ENCODE measurements at regions not wholly inside any gene's neighbourhood (a gene's known extent, or its start where the extent isn't known, plus 50 kb on each side); places are given as distances from the start of the nearest gene placed in this dataset.
"Not testable (repeated sequence)": the region's sequence is repeated elsewhere in the genome, so short reads cannot be mapped to it uniquely, and the experiment has no call there.

GRCh38 chr3:11914041-11914440, 67.4 kb upstream of the TAMM41 start:
- H3K27me3 ChIP-seq: no peaks in the 10 kb centered on the region

GRCh38 chr3:11914651-11915050, 68.0 kb upstream of the TAMM41 start:
- H3K4me1 ChIP-seq: no peaks in the 10 kb centered on the region
- intact Hi-C loops (cut with DNase I): no loop called here
- H3K27ac ChIP-seq: no peak overlapping the region
- no peak overlapping the region for H3K4me3 ChIP-seq
- H3K27me3 ChIP-seq: no peaks in the 10 kb centered on the region
- H3K9me3 ChIP-seq: no peaks in the 10 kb centered on the region
- no peaks in the 10 kb centered on the region for H3K36me3 ChIP-seq
- peak in 1 of 2 donors; percentile 55 for DNase-seq (ENCODE audit: extremely low spot score in 2 of 2)
- TF ChIP-seq POLR2A (IDR thresholded peaks at IDR 0.05): no peak
- TF ChIP-seq POLR2AphosphoS5 (IDR thresholded peaks at IDR 0.05; ENCODE audit: insufficient read depth in 1 of 2, low read depth in 1 of 2): no peak
- no peak for TF ChIP-seq CTCF (IDR thresholded peaks at IDR 0.05)

More at GRCh38 chr3:11914041-11914440, 67.4 kb upstream of the TAMM41 start:
- TF ChIP-seq POLR2AphosphoS5 (IDR thresholded peaks at IDR 0.05; ENCODE audit: insufficient read depth in 1 of 2, low read depth in 1 of 2) (no peak), POLR2A (IDR thresholded peaks at IDR 0.05) (no peak), CTCF (IDR thresholded peaks at IDR 0.05) (no peak)
- Histone ChIP-seq H3K4me3 (no peak overlapping the region), H3K36me3 (no peaks in the 10 kb centered on the region), H3K9me3 (no peaks in the 10 kb centered on the region), H3K4me1 (no peaks in the 10 kb centered on the region), H3K27ac (no peak overlapping the region)
- DNase-seq (ENCODE audit: extremely low spot score in 2 of 2): peak in 1 of 2 donors; percentile 74
- intact Hi-C loops (cut with DNase I): no loop called here

- TF ChIP-seq POLR2AphosphoS5 (IDR thresholded peaks at IDR 0.05; ENCODE audit: insufficient read depth in 1 of 2, low read depth in 1 of 2) (no peak), CTCF (IDR thresholded peaks at IDR 0.05) (no peak), POLR2A (IDR thresholded peaks at IDR 0.05) (no peak)
- no peak overlapping the region for H3K4me3 ChIP-seq
- H3K4me1 ChIP-seq: no peaks in the 10 kb centered on the region
- no peaks in the 10 kb centered on the region for H3K9me3 ChIP-seq
- H3K36me3 ChIP-seq: no peaks in the 10 kb centered on the region
- H3K27me3 ChIP-seq: no peaks in the 10 kb centered on the region
- intact Hi-C loops (cut with DNase I): no loop called here
- no peak overlapping the region for H3K27ac ChIP-seq
- peak in 1 of 2 donors; percentile 74 for DNase-seq (ENCODE audit: extremely low spot score in 2 of 2)
Measured at GRCh38 chr3:11915621-11916424, 69.1 kb upstream of the TAMM41 start.

- H3K36me3 ChIP-seq; H3K4me3 ChIP-seq; H3K27ac ChIP-seq; H3K9me3 ChIP-seq; intact Hi-C loops (cut with DNase I); H3K4me1 ChIP-seq; H3K27me3 ChIP-seq: not testable (repeated sequence)
- DNase-seq (ENCODE audit: extremely low spot score in 2 of 2): peak in 1 of 2 donors; percentile 22
Measured at GRCh38 chr3:11916425-11916762, 69.7 kb upstream of the TAMM41 start.

- Histone ChIP-seq H3K4me3 (no peak overlapping the region), H3K27me3 (no peaks in the 10 kb centered on the region), H3K9me3 (no peaks in the 10 kb centered on the region), H3K4me1 (no peaks in the 10 kb centered on the region), H3K36me3 (no peaks in the 10 kb centered on the region), H3K27ac (no peak overlapping the region)
- intact Hi-C loops (cut with DNase I): no loop called here
- peak in 1 of 2 donors; percentile 70 for DNase-seq (ENCODE audit: extremely low spot score in 2 of 2)
- TF ChIP-seq POLR2A (IDR thresholded peaks at IDR 0.05) (no peak), POLR2AphosphoS5 (IDR thresholded peaks at IDR 0.05; ENCODE audit: insufficient read depth in 1 of 2, low read depth in 1 of 2) (no peak), CTCF (IDR thresholded peaks at IDR 0.05) (no peak)
Measured at GRCh38 chr3:11917051-11917450, 70.4 kb upstream of the TAMM41 start.
